Neural progenitor cell (in vitro differentiated cells): ENCODE measurements at regions not wholly inside any gene's neighbourhood (a gene's known extent, or its start where the extent isn't known, plus 50 kb on each side); places are given as distances from the start of the nearest gene placed in this dataset.

ENCODE experiments used
- EZH2 ChIP-seq: fragments of 200-600 bp; sonication (generic); IDR thresholded peaks from 2 replicates; pipeline ENCODE4 v1.6.1; 2017; ENCODE audit warnings: antibody characterized with exemption, mild to moderate bottlenecking, moderate library complexity
- TF ChIP-seq, protein P1 (sequence below): fragments of 200-600 bp; sonication (generic); IDR thresholded peaks from 2 replicates; pipeline ENCODE4 v1.5.1; 2017; ENCODE audit warnings: antibody characterized with exemption, mild to moderate bottlenecking

DNA sequence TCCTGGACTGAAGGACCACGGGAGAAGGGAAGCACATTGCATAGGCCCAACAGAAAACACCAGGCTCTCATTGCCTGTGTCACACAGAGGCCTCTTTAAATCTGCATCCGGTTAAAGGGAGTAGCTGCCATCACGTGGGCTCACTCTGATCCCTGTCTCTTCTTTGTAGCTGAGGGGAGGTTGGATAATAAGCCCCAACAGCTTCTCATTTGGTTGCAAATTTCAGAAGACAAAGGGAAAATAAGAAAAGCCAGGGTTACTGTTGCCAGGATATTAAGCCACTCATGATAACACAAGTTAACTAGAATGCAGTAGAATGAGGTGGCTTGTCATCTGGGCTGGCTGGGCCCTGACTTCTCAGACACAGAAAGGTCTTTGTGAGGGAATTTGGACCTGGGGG, 325.1 kb upstream of the ERCC4 start:
- TF ChIP-seq, protein P1, sequence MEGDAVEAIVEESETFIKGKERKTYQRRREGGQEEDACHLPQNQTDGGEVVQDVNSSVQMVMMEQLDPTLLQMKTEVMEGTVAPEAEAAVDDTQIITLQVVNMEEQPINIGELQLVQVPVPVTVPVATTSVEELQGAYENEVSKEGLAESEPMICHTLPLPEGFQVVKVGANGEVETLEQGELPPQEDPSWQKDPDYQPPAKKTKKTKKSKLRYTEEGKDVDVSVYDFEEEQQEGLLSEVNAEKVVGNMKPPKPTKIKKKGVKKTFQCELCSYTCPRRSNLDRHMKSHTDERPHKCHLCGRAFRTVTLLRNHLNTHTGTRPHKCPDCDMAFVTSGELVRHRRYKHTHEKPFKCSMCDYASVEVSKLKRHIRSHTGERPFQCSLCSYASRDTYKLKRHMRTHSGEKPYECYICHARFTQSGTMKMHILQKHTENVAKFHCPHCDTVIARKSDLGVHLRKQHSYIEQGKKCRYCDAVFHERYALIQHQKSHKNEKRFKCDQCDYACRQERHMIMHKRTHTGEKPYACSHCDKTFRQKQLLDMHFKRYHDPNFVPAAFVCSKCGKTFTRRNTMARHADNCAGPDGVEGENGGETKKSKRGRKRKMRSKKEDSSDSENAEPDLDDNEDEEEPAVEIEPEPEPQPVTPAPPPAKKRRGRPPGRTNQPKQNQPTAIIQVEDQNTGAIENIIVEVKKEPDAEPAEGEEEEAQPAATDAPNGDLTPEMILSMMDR, result no peak
- no peak for TF ChIP-seq EZH2
